ENCODE measurements at regions not wholly inside any gene's neighbourhood (a gene's known extent, or its start where the extent isn't known, plus 50 kb on each side); places are given as distances from the start of the nearest gene placed in this dataset.

DNA sequence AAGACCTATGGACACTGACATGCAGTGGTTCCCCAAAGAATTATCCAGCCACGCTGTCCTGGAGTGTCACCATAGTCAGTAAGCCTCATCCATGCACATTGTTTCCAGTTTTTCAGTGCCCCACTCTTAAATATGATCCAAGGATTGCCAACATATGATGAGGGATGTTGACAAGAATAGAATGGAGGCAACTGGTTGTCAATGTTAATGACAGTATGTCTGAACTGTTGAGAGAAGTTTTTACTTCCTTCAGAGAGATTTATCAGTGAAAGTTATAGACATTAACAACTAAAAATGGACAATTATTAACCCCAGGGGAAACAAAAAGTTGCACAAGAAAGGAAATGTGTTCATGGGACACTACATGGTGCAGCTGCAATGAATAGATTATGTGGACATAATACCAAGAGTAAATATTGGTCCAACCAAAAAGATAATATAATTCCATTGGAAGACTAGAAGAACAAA, 69.9 kb downstream of the CYP26B1 start (continued):
- TF ChIP-seq FOXA1 (IDR thresholded peaks at IDR 0.05) (peak; percentile 94), FOXA1 (CRISPR knock-in tag; IDR thresholded peaks at IDR 0.05) (peak; percentile 99), ZNF598 (CRISPR knock-in tag; IDR thresholded peaks at IDR 0.05; ENCODE audit: borderline replicate concordance) (no peak), SOX13 (IDR thresholded peaks at IDR 0.05) (peak; percentile 94), SOX13 (CRISPR knock-in tag; conservative IDR thresholded peaks at IDR 0.05 in 1 of 2, IDR thresholded peaks at IDR 0.05 in 1 of 2) (peak in 1 of 2 experiments; percentile 100; a peak in 2 of 4 replicates), DNMT1 (CRISPR knock-in tag; IDR thresholded peaks at IDR 0.05) (no peak), SSRP1 (CRISPR knock-in tag; IDR thresholded peaks at IDR 0.05) (no peak), KDM5B (CRISPR knock-in tag; IDR thresholded peaks at IDR 0.05; ENCODE audit: borderline replicate concordance) (no peak), HOXA9 (CRISPR knock-in tag; IDR thresholded peaks at IDR 0.05; ENCODE audit: borderline replicate concordance) (no peak; the same call in 1 of the 2 replicates), TSC22D2 (CRISPR knock-in tag; IDR thresholded peaks at IDR 0.05; ENCODE audit: borderline replicate concordance) (no peak), MTA3 (CRISPR knock-in tag; IDR thresholded peaks at IDR 0.05) (no peak)
- TF ChIP-seq, protein P1, sequence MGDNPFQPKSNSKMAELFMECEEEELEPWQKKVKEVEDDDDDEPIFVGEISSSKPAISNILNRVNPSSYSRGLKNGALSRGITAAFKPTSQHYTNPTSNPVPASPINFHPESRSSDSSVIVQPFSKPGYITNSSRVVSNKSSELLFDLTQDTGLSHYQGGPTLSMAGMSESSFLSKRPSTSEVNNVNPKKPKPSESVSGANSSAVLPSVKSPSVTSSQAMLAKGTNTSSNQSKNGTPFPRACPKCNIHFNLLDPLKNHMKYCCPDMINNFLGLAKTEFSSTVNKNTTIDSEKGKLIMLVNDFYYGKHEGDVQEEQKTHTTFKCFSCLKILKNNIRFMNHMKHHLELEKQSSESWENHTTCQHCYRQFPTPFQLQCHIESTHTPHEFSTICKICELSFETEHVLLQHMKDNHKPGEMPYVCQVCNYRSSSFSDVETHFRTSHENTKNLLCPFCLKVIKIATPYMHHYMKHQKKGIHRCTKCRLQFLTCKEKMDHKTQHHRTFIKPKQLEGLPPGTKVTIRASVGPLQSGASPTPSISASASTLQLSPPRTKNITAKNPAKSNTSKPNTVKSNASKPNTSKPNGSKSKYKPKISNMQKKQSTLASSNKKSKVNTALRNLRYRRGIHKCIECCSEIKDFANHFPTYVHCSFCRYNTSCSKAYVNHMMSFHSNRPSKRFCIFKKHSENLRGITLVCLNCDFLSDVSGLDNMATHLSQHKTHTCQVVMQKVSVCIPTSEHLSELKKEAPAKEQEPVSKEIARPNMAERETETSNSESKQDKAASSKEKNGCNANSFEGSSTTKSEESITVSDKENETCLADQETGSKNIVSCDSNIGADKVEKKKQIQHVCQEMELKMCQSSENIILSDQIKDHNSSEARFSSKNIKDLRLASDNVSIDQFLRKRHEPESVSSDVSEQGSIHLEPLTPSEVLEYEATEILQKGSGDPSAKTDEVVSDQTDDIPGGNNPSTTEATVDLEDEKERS (CRISPR knock-in tag; IDR thresholded peaks at IDR 0.05): 0 out of 2 replicates have a peak, but pooled peaks have one; percentile 38
- TF ChIP-seq, protein P2, sequence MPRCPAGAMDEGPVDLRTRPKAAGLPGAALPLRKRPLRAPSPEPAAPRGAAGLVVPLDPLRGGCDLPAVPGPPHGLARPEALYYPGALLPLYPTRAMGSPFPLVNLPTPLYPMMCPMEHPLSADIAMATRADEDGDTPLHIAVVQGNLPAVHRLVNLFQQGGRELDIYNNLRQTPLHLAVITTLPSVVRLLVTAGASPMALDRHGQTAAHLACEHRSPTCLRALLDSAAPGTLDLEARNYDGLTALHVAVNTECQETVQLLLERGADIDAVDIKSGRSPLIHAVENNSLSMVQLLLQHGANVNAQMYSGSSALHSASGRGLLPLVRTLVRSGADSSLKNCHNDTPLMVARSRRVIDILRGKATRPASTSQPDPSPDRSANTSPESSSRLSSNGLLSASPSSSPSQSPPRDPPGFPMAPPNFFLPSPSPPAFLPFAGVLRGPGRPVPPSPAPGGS (CRISPR knock-in tag; IDR thresholded peaks at IDR 0.05): no peak
- TF ChIP-seq, protein P3, sequence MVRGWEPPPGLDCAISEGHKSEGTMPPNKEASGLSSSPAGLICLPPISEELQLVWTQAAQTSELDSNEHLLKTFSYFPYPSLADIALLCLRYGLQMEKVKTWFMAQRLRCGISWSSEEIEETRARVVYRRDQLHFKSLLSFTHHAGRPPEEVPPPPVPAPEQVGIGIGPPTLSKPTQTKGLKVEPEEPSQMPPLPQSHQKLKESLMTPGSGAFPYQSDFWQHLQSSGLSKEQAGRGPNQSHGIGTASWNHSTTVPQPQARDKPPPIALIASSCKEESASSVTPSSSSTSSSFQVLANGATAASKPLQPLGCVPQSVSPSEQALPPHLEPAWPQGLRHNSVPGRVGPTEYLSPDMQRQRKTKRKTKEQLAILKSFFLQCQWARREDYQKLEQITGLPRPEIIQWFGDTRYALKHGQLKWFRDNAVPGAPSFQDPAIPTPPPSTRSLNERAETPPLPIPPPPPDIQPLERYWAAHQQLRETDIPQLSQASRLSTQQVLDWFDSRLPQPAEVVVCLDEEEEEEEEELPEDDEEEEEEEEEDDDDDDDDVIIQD (CRISPR knock-in tag; IDR thresholded peaks at IDR 0.05; ENCODE audit: low read depth): peak; percentile 66; the same call in 1 of the 2 replicates
- TF ChIP-seq, protein P4, sequence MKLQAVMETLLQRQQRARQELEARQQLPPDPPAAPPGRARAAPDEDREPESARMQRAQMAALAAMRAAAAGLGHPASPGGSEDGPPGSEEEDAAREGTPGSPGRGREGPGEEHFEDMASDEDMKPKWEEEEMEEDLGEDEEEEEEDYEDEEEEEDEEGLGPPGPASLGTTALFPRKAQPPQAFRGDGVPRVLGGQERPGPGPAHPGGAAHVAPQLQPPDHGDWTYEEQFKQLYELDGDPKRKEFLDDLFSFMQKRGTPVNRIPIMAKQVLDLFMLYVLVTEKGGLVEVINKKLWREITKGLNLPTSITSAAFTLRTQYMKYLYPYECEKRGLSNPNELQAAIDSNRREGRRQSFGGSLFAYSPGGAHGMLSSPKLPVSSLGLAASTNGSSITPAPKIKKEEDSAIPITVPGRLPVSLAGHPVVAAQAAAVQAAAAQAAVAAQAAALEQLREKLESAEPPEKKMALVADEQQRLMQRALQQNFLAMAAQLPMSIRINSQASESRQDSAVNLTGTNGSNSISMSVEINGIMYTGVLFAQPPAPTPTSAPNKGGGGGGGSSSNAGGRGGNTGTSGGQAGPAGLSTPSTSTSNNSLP (IDR thresholded peaks at IDR 0.05; ENCODE audit: low read depth, low read length): peak; percentile 99
- TF ChIP-seq, protein P5, sequence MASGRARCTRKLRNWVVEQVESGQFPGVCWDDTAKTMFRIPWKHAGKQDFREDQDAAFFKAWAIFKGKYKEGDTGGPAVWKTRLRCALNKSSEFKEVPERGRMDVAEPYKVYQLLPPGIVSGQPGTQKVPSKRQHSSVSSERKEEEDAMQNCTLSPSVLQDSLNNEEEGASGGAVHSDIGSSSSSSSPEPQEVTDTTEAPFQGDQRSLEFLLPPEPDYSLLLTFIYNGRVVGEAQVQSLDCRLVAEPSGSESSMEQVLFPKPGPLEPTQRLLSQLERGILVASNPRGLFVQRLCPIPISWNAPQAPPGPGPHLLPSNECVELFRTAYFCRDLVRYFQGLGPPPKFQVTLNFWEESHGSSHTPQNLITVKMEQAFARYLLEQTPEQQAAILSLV (CRISPR knock-in tag; IDR thresholded peaks at IDR 0.05; ENCODE audit: borderline replicate concordance): no peak
- TF ChIP-seq, protein P6, sequence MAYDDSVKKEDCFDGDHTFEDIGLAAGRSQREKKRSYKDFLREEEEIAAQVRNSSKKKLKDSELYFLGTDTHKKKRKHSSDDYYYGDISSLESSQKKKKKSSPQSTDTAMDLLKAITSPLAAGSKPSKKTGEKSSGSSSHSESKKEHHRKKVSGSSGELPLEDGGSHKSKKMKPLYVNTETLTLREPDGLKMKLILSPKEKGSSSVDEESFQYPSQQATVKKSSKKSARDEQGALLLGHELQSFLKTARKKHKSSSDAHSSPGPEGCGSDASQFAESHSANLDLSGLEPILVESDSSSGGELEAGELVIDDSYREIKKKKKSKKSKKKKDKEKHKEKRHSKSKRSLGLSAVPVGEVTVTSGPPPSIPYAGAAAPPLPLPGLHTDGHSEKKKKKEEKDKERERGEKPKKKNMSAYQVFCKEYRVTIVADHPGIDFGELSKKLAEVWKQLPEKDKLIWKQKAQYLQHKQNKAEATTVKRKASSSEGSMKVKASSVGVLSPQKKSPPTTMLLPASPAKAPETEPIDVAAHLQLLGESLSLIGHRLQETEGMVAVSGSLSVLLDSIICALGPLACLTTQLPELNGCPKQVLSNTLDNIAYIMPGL (CRISPR knock-in tag; IDR thresholded peaks at IDR 0.05; ENCODE audit: borderline replicate concordance in 1 of 2, low read depth in 1 of 2): peak; percentile 39 to 73; a peak in 2 of 4 replicates

Data from HepG2 (cell line).